Stimulated activated naive CD8-positive, alpha-beta T cell treated with anti-CD3 and anti-CD28 coated beads, Interleukin-15, Interleukin-2, amounts not matched to agents 100 ng/mL and 50 ng/mL, for 24 hours (primary cell): ENCODE measurements at regions not wholly inside any gene's neighbourhood (a gene's known extent, or its start where the extent isn't known, plus 50 kb on each side); places are given as distances from the start of the nearest gene placed in this dataset.

Experiments
- H3K27ac Mint-ChIP-seq: one replicate; pipeline ENCODE4 v1.8.0; 2021; ENCODE audit warnings: mild to moderate bottlenecking, mixed read lengths
- H3K27me3 Mint-ChIP-seq: one replicate; pipeline ENCODE4 v1.8.0; 2021; ENCODE audit warnings: mixed read lengths
- H3K36me3 Mint-ChIP-seq: one replicate; pipeline ENCODE4 v1.8.0; 2021; ENCODE audit warnings: low read depth, mixed read lengths
- H3K4me1 Mint-ChIP-seq: one replicate; pipeline ENCODE4 v1.8.0; 2021; ENCODE audit warnings: low read depth, mixed read lengths
- H3K4me3 Mint-ChIP-seq: one replicate; pipeline ENCODE4 v1.8.0; 2021; ENCODE audit warnings: mild to moderate bottlenecking, mixed read lengths
- H3K9me3 Mint-ChIP-seq: one replicate; pipeline ENCODE4 v1.8.0; 2021; ENCODE audit warnings: mixed read lengths

DNA sequence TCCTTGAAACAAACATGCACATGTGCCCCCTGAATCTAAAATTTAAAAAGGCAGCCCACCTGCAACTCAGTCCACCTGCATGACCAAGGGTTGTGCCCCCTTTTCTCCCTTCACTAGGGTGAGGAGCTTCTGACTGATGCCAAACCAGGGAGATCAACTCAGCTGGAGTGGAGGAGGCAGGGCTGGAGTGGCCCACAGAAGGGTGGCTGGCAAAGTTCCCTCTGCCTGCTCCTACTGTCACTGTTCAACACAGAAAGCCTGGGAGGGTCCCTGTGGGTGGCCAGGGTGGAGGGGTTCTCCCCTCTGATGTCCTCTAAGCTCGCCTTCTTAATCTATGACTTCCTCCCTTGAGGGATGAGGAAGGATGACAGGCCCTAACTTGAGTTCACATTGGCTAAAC is 55.7 kb upstream of the ANTXRL start:
- Mint-ChIP-seq H3K27me3 (no peaks in the 10 kb centered on the region), H3K4me1 (peaks cover 11% of the 10 kb centered on the region), H3K27ac (no peak overlapping the region), H3K36me3 (peaks cover 4% of the 10 kb centered on the region), H3K9me3 (no peaks in the 10 kb centered on the region), H3K4me3 (no peak overlapping the region)

DNA sequence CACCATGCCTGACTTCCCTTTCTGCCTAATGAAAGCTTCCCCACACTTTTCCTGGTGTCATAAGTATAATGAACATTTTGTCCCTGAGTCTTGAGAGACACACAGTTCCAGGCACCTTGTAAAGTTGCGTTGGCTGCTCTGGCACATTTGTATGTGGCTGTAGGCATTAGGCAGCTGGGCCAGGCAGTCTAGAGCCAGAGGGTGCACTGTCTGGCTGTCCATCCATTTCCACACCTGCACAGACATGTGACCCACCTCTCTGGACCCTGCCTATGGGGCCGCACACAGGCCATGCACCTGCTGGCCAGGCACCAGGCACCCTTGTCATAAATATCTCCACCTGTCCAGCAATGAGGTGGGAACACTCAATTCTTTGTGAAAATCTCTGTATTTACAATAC is 54.7 kb upstream of the ANTXRL start:
- Mint-ChIP-seq H3K27me3 (no peaks in the 10 kb centered on the region), H3K9me3 (no peaks in the 10 kb centered on the region), H3K27ac (no peak overlapping the region), H3K36me3 (peaks cover 4% of the 10 kb centered on the region), H3K4me3 (no peak overlapping the region), H3K4me1 (peaks cover 11% of the 10 kb centered on the region)

DNA sequence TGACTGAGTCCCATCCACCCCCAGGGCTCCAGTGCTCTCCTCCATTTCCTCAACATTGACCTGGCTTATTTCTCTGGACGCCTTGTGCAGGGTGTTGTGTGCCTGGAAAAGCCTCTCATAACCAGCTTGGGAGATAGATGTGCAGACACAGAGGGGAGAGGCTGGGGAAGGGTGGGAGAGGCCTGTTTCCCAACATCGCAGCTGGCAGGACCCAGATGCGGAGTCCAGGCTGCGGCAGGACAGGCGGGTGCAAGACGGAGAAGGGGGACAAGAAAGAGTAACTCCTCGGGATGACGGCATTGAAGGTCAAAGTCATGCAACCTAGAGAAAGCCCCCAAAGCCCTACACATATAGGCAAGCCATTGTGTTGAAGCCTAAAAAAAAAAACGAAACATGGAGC is 54.1 kb upstream of the ANTXRL start:
- Mint-ChIP-seq H3K4me1 (peaks cover 11% of the 10 kb centered on the region), H3K27ac (no peak overlapping the region), H3K4me3 (no peak overlapping the region), H3K27me3 (no peaks in the 10 kb centered on the region), H3K9me3 (no peaks in the 10 kb centered on the region), H3K36me3 (peaks cover 4% of the 10 kb centered on the region)

DNA sequence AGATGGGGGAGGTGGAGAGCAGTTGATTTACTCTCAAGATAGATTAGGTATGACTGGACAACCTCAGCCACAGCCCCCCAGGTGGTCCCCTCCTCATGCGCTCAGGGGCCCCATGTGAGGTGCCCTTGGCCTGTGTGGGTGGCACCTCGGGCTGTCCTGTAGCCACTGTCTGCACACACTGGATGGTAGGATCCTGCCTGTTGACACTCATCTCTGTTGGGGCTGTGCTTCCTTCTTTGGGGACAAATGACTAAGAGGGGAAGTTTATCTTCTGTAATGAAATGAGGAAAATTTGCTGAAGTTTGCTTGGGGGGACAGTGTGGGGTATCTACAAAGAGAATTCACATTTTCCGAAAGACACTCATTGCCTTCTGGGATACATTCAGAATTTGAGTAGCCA is 53.6 kb upstream of the ANTXRL start:
- H3K27ac Mint-ChIP-seq = no peak overlapping the region
- H3K4me1 Mint-ChIP-seq = peaks cover 11% of the 10 kb centered on the region
- H3K27me3 Mint-ChIP-seq = no peaks in the 10 kb centered on the region
- no peak overlapping the region for H3K4me3 Mint-ChIP-seq
- peaks cover 4% of the 10 kb centered on the region for H3K36me3 Mint-ChIP-seq
- no peaks in the 10 kb centered on the region for H3K9me3 Mint-ChIP-seq

DNA sequence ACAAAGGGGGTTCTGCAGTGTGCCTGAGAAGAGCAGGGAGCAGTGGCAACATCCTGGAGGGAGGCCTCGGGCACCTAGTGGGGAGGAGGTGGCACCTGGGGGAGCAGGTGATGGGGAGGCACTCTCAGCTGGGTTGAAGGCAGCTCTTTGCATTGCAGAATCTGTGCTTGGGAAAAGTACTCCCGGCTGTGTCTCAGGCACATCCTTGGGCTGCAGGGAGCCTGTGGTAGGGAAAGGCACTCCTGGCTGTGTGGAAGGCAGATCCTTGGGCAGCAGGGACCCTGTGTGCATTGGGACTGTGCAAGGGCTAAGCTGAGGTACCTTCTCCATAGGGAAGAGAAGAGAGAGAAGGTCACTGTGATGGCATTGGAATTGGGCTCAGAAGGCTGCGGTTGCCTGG is 52.8 kb upstream of the ANTXRL start:
- Mint-ChIP-seq H3K36me3 (peaks cover 4% of the 10 kb centered on the region), H3K27ac (no peak overlapping the region), H3K4me3 (no peak overlapping the region), H3K27me3 (no peaks in the 10 kb centered on the region), H3K9me3 (no peaks in the 10 kb centered on the region), H3K4me1 (peaks cover 7% of the 10 kb centered on the region)

DNA sequence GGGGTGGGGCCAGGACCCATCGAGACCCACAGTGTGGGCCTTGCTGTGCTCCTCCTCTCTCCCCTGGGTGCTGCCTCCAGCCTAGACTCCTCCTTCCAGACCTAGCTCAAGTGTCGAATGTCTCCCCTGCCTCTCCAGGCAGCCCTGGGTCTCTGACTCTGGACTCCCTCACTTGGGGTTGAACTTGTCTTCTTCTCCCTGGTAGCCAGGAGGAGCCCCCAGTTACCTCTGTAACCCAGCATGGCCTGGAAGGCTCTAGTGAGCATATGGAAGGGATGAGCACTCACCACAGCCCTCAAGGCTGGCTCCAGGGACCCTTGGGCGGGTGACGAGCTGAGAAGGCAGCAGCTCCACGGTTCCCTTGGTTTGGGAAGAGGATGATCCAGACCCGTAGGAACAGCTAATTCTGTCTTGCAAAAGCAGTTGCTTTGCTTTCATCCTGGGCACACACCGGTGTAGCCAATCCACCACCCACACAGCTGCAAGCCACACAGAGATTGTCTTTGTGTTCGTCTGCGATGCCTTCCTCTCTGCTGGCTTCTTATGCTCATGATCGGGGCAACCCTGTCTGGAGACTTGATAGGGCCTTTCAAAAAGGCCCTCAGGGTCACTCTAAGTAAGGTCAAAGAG is 52.3 kb upstream of the ANTXRL start:
- H3K27ac Mint-ChIP-seq = no peak overlapping the region
- no peak overlapping the region for H3K4me3 Mint-ChIP-seq

DNA sequence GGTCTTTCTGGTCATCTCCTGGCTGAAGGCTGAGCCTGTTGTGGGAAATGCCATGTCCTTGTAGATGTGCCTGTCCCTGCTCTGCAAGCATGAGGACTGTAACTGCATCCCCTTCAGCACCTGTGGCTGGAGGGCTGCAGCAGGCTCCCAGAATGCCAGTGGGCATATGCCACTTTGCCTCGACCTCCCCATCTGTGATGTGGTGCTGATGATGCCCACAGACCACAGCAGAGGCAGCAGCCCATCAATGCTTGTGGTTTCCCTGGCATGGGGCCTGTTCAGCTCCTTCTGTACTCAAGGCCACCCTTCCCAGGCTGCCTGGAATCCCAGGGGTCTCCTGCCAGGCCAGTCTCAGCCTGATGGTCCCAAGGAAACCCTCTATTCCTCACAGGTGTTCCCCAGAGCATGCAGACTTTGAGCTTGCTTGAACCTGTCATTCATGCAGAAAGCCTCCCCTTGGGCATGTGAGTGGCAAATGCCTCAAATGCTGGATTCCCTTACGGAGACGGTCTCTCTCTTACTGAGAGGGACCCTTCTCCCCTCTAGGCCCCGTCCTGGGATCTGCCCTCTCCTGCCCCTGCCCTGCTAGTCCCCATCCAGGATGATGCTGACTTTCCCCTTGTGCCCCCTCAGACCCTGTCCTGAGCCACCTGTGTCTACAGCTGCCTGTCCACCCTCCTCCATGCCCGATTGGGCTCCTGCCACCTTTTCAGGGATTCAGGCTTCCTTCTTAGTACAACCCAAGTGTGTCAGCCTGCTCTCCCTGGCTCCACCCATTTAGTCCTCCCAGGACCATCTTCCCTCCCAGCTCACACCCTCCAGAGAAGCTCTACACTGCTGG is 50.9 kb upstream of the ANTXRL start:
- Mint-ChIP-seq H3K4me1 (peaks cover 7% of the 10 kb centered on the region), H3K27me3 (no peaks in the 10 kb centered on the region), H3K36me3 (peaks cover 5% of the 10 kb centered on the region), H3K9me3 (no peaks in the 10 kb centered on the region), H3K4me3 (no peak overlapping the region), H3K27ac (no peak overlapping the region)

More for the DNA sequence above, 52.3 kb upstream of the ANTXRL start:
- Mint-ChIP-seq H3K9me3 (no peaks in the 10 kb centered on the region), H3K27me3 (no peaks in the 10 kb centered on the region), H3K36me3 (peaks cover 6% of the 10 kb centered on the region), H3K4me1 (peaks cover 6% of the 10 kb centered on the region)

DNA sequence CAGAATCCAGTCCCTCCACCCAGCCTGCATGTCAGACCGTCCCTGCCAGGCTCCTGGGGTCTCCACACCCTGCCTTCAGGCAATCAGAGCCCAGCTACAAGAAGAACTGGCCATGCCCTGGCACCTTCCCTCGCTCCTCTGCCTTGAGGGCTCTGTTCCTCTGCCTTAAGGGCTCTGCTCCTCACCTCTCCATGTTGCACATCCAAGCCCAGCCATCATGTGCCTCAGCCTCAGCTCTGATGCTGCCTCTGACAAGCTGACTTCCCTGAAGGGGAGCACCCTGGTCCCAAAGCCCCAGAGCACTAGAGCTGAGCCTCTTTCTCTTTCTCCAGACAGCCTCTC is 50.3 kb upstream of the ANTXRL start:
- Mint-ChIP-seq H3K27ac (no peak overlapping the region), H3K27me3 (no peaks in the 10 kb centered on the region), H3K9me3 (no peaks in the 10 kb centered on the region), H3K36me3 (peaks cover 11% of the 10 kb centered on the region), H3K4me3 (no peak overlapping the region), H3K4me1 (peaks cover 12% of the 10 kb centered on the region)

DNA sequence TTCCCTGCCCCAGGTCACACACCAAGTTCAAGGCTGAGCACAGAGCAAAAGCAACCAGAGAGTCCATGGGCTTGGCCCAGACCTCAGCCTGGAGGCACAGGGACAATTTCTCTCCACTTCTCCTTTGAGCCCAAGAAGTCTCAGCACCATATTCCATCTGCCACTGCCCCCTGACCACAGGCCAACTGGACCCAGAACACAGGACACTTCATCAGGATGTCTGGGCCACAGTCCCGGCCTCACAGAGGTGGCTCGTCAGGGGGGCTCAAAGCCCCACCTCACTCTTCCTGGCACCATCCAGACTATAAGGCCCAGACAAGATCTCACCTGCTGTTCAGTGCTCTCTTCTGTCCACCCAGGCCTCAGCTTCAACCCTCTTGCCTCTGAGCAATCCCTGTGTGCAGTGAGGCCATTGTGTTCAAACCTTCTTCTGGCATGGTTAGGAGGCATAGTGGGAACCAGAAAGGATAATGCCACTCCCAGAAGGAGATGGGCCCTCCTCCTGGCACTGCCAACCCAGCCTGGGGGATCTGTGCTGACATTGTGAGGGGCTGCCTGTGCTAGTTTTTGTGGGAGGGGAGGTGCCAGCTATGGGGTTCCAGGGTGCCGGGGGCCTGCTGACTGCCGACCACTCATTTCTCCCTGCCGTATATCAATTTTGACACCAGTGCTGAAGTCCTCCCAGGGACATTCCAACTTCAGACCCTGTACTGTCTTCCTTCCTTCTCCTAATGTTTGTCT is 49.7 kb upstream of the ANTXRL start:
- H3K4me1 Mint-ChIP-seq = peaks cover 12% of the 10 kb centered on the region
- H3K27me3 Mint-ChIP-seq = no peaks in the 10 kb centered on the region
- H3K27ac Mint-ChIP-seq = no peak overlapping the region
- H3K36me3 Mint-ChIP-seq = peaks cover 16% of the 10 kb centered on the region
- no peak overlapping the region for H3K4me3 Mint-ChIP-seq
- H3K9me3 Mint-ChIP-seq = peaks cover 4% of the 10 kb centered on the region
